GM19035 (cell line): ENCODE measurements at regions not wholly inside any gene's neighbourhood (a gene's known extent, or its start where the extent isn't known, plus 50 kb on each side); places are given as distances from the start of the nearest gene placed in this dataset.
"Not testable (repeated sequence)": the region's sequence is repeated elsewhere in the genome, so short reads cannot be mapped to it uniquely, and the experiment has no call there.

Experiments used
- ATAC-seq: cut with Tn5 transposase; IDR thresholded peaks from one replicate; pipeline ENCODE4 v1.9.1; 2021; ENCODE audit not compliant: unreplicated experiment

DNA sequence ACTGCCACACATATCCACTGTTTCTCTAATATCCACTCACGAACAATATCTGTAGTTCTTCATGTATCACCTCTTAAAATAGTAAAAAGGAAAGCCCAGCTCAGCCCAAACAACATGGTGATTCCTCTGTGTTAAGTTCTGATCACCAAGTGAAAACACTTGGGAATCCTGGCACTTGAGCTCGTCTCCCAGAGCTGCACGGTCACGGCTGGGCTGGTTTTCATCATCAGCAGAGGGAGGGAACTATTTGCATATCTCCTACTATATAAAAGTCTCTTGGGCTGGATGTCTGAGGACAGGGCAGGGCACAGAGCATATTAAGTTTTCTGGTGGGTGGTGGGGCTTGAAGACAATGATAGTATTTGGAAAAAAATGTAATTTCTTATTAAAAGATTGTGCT lies 870.6 kb downstream of the TMEM121 start:
- no peak for ATAC-seq

DNA sequence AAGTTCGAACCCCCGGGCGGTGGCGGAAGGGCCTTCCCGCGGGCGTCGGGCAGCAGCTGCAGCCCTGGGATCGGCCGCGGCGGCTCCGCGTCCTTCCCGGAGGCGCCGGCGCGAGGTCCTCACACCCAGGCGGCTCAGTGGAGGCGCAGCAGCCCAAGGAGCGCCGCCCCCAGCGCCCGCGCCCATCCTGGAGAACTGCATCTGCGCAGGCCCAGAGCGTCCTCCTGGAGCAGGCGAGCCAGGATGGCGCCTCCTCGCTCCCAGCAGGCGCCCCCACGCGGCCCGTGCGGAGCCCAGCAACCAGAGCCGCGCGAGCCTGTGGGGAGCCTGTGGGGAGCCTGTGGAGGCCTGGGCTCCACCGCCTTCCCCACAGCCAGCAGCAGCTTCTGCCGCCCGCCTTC lies 872.5 kb downstream of the TMEM121 start:
- ATAC-seq: not testable (repeated sequence)

DNA sequence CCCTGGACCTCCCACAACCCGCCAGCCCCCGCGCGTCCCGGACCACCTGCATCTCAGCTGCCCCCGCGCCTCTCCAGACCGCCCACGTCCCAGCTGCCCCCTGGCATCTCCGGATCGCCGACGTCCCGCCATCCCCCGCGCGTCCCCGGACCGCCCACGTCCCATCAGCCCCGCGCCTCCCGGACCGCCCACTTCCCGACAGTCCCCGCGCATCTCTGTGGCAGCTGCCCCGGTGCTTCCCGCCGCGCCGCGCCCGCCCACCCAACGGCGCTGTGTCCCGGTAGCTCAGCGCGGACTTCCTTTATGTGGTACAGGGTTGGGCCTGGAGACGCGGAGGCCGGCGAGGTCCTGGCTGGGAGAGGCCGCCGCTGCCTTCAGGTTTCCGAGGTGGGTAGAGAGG lies 874.9 kb downstream of the TMEM121 start:
- ATAC-seq: not testable (repeated sequence)

DNA sequence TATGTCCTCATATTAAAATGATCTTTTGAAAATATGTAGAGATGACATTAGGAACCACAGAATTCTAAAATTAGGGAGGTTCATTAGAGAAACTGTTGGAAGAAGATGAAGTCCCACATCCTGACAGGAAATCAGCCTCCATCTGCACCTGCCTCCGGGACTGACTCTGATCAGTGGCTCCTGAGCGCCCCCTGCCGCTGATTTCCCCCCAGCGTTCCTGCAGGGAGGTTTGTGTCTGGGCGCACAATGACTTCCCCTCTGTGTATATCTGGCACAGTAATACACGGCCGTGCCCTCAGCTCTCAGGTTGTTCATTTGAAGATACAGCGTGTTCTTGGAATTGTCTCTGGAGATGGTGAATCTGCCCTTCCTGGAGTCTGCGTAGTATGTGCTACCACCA lies 883.8 kb downstream of the TMEM121 start:
- ATAC-seq: not testable (repeated sequence)

DNA sequence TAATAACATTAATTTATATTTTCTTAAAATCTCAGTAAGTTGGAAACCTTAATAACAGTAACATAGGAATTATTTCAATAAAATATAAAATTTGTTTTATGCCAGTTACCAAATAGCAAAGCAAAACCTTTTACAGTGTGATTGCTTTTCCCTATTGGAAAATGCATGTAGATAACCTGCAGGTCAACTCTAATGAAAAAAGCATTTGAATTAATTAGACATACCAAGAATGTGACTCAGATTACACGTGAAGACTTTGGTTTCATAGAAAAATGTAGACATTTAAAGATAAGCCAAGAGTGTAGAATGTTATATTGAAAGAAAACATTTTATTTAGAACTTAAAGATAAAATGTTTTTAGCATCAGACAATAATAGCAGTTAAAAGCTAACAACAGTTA lies 888.1 kb downstream of the TMEM121 start:
- no peak for ATAC-seq

DNA sequence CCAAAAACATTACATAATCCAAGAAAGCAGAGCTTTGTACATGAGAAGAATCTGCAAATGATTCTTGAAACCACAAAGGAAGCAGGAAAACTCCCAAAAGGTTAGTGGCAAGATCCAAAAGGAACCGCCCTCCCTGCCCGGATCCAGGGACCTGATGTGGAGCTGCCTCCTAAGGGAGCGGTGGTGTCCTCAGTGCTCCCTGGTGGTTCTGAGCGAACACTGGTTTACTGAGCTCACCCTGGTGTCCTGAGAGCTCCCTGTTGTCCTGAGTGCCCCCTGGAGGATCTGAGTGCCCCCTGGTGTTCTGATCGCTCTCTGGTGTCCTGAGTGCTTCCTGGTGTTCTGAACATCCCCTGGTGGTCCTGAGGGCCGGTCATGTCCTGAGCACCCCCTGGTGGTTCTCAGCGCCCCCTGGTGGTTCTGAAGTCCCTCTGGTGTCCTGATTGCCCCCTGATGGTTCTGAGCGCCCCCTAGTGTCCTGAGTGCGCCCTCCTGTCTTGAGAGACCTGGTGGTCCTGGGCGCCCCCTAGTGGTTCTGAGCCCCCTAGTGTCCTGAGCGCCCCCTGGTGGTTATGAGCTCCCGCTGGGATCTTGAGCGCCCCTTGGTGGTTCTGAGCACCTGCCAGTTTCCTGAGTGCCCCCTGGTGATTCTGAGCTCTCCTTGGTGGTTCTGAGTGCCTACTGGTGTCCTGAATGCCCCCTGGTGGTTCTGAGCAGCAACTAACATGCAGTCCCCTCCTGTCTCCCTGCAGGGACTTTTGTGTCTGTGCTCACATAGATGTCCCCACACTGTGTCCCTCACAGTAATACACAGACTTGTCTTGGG lies 891.1 kb downstream of the TMEM121 start:
- peak; percentile 70 for ATAC-seq

DNA sequence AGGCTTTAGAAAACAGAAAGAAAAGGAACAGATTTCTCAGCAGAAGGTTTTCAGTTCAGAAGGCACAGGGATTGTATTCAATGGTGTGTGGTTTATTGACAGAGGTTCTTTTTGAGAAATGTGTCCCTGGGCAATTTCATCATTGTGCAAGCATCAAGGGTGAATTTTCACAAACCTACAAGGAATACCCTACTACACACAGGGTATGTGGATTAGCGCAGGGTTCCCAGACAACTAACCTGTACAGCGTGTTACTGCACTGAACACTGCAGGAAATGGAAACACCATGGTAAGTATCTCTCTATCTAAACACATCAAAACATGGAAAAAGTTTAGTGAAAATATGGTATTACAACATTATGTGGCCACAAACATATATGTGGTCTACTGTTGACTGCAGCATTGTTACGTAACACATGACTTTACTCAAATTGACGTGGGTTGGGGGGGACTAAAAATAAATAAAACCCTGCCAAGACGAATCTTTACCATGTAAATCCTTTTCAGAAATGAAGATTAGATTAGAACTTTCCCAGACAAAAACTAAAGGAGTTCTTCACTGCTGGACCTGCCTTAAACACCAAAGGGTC lies 893.1 kb downstream of the TMEM121 start:
- ATAC-seq: no peak

DNA sequence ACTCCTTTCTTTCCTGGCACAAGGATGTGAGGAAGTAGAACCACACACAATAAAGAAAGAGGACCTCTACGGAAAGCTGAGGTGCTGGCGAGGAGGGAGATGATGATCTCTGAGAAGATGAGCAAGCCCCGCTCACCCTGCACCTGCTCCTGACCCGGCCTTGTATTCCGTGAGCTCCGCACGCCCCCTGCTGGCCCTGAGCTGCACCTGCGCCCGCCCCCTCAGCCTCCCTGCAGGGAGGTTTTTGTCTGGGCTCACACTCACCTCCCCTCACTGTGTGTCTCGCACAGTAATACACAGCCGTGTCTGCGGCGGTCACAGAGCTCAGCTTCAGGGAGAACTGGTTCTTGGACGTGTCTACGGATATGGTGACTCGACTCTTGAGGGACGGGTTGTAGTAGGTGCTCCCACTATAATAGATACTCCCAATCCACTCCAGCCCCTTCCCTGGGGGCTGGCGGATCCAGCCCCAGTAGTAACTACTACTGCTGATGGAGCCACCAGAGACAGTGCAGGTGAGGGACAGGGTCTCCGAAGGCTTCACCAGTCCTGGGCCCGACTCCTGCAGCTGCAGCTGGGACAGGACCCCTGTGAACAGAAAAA lies 895.1 kb downstream of the TMEM121 start:
- not testable (repeated sequence) for ATAC-seq

DNA sequence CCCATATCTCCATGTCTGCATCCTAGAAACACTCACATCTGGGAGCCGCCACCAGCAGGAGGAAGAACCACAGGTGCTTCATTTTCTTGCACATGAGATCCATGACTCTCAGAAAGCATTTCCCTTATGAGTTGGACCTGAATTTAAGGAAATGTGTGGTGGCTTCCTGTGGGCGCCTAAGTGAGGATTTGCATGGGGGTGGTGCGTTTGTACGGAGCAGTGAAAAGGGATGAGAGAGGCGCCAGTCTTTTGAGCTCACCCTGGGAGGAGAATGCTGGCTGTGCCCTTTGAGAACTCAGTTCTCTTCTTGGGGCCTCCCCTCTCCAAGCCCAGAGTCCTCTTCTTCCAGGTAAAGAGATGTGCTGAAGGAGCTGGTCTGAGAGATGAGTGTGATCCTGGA lies 895.7 kb downstream of the TMEM121 start:
- no peak for ATAC-seq

DNA sequence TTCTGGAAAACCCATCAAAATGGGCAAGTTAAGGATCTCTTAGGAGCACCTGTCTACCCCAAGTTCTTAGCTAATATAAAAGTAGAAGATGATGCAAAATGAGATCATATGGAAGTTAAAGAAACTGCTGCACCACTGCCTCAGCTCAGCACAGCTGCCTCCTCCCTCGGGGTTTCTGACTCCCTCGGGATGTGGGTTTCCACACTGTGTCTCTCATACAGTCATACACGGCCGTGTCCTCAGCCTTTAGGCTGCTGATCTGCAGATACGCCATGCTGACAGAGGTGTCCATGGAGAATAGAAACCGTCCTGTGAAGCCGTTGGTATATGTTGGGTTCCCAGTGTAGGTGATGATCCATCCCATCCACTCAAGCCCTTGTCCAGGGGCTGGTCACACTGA lies 898.8 kb downstream of the TMEM121 start:
- ATAC-seq: not testable (repeated sequence)

DNA sequence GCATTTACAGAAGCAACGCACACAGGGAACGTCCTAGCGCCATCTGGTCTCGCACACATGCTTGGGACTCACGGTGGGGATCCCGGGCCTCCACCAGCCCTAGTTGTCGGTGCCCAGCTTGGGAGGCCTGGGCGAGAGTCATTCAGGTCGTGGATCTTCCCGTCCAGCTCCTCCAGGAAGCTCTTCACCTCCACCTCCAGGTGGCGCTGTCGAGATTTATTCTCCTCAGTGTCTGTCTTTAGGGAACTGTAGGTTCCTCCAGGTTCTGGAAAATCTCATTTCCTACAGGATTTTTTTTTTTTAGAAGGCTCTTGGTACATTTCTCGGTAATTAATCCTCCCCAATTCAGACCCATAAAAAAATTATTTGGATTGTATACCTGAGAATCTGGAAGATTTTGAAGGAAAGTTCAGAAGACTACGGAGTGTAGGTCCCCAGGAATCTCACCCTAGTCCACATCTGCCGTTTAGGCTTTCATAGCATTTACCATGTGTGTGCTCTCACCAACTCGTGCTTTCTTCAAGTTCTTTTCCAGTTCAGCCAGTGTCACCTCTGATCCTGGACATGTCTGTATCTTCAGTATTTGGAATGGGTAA lies 910.0 kb downstream of the TMEM121 start:
- no peak for ATAC-seq

DNA sequence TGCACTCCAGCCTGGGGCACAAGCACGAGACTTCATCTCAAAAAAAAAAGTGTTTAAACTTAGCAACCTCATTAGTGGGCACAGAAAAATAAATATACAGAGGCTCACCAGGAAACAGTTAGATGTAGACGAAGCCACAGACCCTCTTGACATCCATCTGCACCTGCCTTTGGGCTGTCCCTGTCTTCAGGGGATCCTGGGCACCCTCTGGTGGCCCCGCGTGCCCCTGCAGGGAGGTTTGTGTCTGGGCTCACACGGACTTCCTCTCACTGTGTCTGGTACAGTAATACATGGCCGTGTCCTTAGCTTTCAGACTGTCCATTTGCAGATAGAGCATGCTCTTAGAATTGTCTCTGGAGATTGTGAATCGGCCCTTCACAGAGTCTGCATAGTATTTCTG lies 916.5 kb downstream of the TMEM121 start:
- ATAC-seq: no peak

DNA sequence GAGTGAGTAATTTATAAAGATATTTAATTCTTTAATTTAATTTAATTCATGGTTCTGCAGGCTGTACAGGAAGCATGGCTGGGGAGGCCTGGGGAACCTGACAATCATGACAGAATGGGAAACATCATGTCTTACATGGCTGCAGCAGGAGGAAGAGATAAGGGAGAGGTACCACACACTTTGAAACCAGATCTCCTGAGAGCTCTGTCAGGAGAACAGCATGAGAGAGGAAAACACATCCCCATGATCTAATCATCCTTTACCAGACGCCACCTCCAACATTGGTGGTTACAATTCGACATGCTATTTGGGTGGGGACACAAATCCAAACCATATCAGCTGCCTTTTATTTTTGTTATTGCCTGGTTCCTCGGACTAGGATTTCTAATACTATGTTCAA lies 928.6 kb downstream of the TMEM121 start:
- ATAC-seq: no peak

DNA sequence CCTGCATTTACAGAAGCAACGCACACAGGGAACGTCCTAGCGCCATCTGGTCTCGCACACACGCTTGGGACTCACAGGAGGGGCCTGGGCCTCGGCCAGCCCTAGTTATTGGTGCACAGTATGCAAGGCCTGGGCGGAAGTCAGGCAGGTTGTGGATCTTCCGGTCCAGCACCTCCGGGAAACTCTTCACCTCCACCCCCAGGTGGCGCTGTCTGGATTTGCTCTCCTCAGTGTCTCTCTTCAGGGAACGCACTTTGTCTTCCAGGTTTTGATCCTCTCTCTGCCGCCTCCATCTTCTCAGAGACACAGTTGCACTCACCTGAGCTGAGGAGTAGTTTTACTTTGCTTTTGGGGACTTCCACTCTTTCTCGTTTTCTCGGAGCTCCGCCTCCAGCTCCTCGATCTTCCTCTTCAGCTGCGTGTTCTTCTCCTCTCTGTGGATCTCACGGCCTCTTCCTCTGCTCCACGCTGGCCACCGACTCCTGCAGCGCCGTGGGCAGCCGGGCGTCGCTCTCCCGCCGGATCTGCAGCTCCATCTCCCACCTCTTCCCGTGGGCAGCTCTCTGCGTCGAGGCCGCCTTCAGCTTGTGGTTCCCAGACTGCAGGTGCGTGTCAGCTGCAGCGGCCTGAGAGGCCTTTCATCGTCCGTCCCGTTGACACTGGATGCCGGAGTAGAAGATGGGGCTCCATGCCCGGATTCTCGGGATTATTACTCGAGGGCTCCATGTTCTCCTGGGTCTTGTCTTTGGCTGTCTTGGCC lies 933.8 kb downstream of the TMEM121 start:
- ATAC-seq: no peak

DNA sequence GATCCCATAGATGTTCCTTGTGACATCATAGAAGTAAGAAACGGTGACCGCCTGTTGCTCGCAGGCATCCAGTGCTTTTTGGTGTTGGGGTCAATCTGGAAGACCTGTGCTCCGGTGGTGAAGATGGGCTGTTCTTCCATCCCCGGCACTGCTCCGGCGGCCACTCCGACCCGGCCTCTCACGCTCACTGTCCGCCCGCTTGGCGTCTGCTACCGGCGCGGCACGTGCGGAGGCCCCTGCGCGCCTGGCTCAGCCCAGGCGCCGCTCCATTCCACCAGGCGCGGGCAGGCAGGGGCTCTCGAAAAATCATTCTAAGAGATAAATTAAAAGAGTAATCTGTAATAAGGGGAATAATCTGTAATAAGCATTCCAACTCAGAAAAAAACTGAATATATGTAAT lies 934.5 kb downstream of the TMEM121 start:
- no peak for ATAC-seq

DNA sequence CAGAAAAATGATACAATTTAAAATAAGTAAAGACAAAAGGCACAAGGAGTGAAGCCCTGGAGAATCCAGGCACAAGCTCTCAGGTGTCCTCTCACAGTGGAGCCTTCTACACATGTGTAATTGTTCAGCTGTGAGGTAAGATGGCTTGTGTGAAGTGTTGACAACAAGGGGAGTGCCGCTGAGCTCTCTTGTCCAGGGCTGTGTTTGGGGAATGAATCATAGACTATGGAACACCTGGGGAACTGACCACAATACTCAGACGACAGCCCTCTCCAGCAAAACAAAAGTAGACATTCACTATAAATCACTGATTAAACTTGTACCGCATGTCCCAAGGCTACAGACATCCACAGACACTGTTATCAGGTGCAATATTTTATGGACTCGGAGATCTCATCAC lies 940.1 kb downstream of the TMEM121 start:
- ATAC-seq: not testable (repeated sequence)

DNA sequence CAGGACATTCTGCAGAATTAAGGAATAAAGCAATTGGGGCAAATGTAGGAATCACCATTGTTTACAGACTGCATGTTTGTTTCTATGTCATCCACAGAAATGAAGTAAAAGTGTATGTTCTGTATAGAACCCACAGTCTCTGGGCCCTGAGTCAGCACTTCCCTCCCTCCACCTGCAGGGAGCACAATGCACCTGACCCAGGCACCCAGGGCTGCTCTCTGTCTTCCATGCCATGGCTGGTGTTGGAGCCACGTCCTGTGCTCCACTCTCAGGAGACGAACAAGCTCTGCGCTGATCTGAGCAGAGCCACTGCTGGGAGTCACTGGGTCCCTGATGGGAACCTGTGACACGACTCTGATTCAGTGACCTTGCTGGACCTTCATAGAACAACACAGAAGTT lies 942.5 kb downstream of the TMEM121 start:
- not testable (repeated sequence) for ATAC-seq

DNA sequence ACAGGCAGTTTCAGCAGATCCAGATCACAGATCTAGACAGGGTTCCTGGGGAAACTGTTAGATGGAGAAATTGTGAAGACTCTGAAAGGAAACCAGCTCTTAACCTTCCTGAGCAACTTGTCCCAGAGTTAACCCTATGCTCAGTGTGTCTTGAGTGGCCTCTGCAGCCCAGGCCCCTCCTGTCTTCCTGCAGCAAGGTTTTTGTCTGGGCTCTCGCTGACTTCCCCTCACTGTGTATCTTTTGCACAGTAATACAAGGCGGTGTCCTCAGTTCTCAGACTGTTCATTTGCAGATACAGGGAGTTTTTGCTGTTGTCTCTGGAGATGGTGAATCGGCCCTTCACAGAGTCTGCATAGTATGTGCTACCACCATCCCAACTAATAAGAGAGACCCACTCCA lies 943.6 kb downstream of the TMEM121 start:
- ATAC-seq: not testable (repeated sequence)

DNA sequence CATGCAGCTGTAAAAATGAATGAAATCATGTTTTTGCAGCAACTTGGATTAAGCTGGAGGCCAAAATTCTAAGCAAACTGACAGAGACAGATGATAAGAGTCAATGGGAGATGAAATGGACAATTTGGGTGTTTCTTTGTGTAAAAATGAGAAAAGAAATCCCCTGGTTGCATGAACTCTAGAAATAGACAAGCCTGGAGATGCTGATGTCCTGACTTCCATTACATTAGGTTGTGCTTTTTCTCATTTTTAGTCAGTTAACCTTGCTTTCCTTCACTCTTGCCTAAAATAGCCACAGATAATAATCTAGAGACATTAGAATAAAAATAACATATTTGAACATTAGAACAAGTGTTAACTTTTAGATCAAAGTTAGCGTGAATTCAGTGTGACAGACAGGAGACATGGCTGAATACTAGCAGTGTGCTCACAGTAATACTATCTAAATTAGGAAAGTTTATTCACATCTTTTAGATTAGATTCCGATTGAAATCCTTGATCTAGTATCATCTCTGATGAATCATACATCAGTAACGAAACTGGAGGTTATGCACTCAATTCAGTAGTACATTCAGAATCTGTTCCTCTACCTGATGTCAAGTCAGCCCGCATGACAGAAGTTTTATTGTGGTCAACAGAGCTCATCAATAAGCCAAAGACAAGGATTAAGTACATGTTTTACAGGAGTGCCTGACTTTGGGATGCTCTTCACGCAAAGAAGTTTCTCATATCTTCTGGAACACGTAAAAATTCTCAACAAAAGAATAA lies 948.1 kb downstream of the TMEM121 start:
- ATAC-seq: not testable (repeated sequence)

DNA sequence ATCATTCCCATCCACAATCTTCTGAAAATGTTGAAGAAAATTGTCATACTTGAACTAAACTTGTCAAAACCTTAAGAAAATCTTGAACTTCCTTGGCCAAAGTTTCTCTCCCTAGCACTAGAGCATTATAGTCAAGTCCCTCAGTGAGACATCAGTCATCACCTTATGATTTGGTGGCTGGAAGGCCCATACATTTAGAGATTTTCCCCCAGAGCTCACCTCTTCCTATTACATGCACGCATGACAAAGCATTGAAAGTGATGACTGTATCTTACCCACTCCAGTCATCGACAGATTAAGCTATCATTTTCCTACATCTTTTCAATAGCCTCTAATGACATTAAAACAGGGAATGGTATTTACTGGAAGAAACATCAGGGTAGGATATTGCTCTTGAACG lies 948.8 kb downstream of the TMEM121 start:
- ATAC-seq: not testable (repeated sequence)
